Endothelial cell of umbilical vein (primary cell): ENCODE measurements at regions not wholly inside any gene's neighbourhood (a gene's known extent, or its start where the extent isn't known, plus 50 kb on each side); places are given as distances from the start of the nearest gene placed in this dataset.

Experiments
- BruUV-seq: library from RNA; stranded (reverse); fragments of 400-500 nt; replicated peaks from 2 replicates; lab custom pipeline; 2021; lab: Mats Ljungman, UMichigan
- CTCF ChIA-PET: fragments of 300-600, 350-600 bp; sonication (Branson Sonifier 250); formaldehyde crosslinking; loops from one replicate; lab custom pipeline; 2021; ENCODE audit warnings: antibody characterized with exemption, inconsistent platforms; lab: Charles Lee
- POLR2A ChIA-PET: fragments of 300-600, 350-600 bp; sonication (Branson Sonifier 250); formaldehyde crosslinking; loops from one replicate; lab custom pipeline; 2021; ENCODE audit warnings: antibody characterized with exemption, inconsistent platforms; lab: Charles Lee
- DNase-seq: peaks from one replicate; pipeline ENCODE4 v3.0.0-alpha.2; 2011; ENCODE audit warnings: low read depth, low spot score
- FAIRE-seq: peaks from 2 replicates; lab custom pipeline; 2011; peaks lifted over from hg19 to GRCh38; lab: Jason Lieb, UNC
- H2AFZ ChIP-seq: 2 replicates; pipeline ENCODE4 v1.6.0; 2012; ENCODE audit warnings: low read depth, low read length, control low read depth, inconsistent platforms
- H3K27ac ChIP-seq: 2 replicates; pipeline ENCODE4 v1.5.1; 2011; ENCODE audit warnings: low read depth, mild to moderate bottlenecking, control low read depth, low read length, moderate library complexity; ENCODE audit not compliant: insufficient read depth
- H3K27me3 ChIP-seq, 2 experiments: 2 replicates each; pipeline versions ENCODE4 v1.6.0 to v1.6.1; 2011; ENCODE audit warnings: low read length in 2 of 2, mixed read lengths in 1 of 2; ENCODE audit not compliant: control insufficient read depth in 2 of 2, insufficient read depth in 2 of 2
- H3K36me3 ChIP-seq, 2 experiments: 2 replicates in 1 of 2; 3 replicates in 1 of 2; pipeline ENCODE4 v1.5.1; 2011; ENCODE audit warnings: low read length in 2 of 2, mild to moderate bottlenecking in 1 of 2, moderate library complexity in 1 of 2; ENCODE audit not compliant: control insufficient read depth in 2 of 2, insufficient read depth in 2 of 2; ENCODE audit errors: extremely low read depth in 1 of 2
- H3K4me1 ChIP-seq: 3 replicates; pipeline ENCODE4 v1.5.1; 2011; ENCODE audit warnings: mild to moderate bottlenecking, low read length; ENCODE audit not compliant: control insufficient read depth, insufficient read depth; ENCODE audit errors: extremely low read depth
- H3K4me2 ChIP-seq: 2 replicates; pipeline ENCODE4 v1.6.1; 2011; ENCODE audit warnings: low read length, control low read depth, mixed read lengths; ENCODE audit not compliant: insufficient read depth
- H3K4me3 ChIP-seq, 3 experiments: fragments of 200-600 bp in 1 of 3; sonication (generic), shearing (Covaris generic) in 1 of 3; replicated peaks in 1 of 3; 2 replicates each; pipeline ENCODE4 v1.5.1; 2011 to 2016; ENCODE audit warnings: control low read depth in 3 of 3, low read length in 3 of 3, mild to moderate bottlenecking in 2 of 3, inconsistent platforms in 1 of 3, low read depth in 1 of 3, moderate library complexity in 1 of 3; ENCODE audit not compliant: insufficient read depth in 1 of 3
- H3K79me2 ChIP-seq: 2 replicates; pipeline ENCODE4 v1.6.0; 2012; ENCODE audit warnings: low read length, inconsistent platforms; ENCODE audit not compliant: control insufficient read depth, insufficient read depth
- H3K9ac ChIP-seq: replicated peaks from 2 replicates; pipeline ENCODE3; 2011; ENCODE audit warnings: low read length, control low read depth; ENCODE audit not compliant: insufficient read depth; ENCODE audit errors: extremely low read depth
- H3K9me1 ChIP-seq: replicated peaks from 3 replicates; pipeline ENCODE4 v1.6.0; 2011; ENCODE audit warnings: mild to moderate bottlenecking, low read length; ENCODE audit not compliant: control insufficient read depth, insufficient read depth; ENCODE audit errors: extremely low read depth
- H3K9me3 ChIP-seq: replicated peaks from 2 replicates; pipeline ENCODE4 v1.5.1; 2012; ENCODE audit warnings: low read length, inconsistent platforms; ENCODE audit not compliant: control insufficient read depth, insufficient read depth
- H4K20me1 ChIP-seq: replicated peaks from 2 replicates; pipeline ENCODE3; 2011; ENCODE audit warnings: mild to moderate bottlenecking, low read length; ENCODE audit not compliant: control insufficient read depth, insufficient read depth; ENCODE audit errors: extremely low read depth
- EZH2 ChIP-seq: IDR thresholded peaks from 2 replicates; pipeline ENCODE4 v1.6.1; 2012; ENCODE audit warnings: borderline replicate concordance, low read depth, mild to moderate bottlenecking, moderate library complexity, low read length, inconsistent platforms; ENCODE audit not compliant: severe bottlenecking
- FOS ChIP-seq: IDR thresholded peaks from 2 replicates; pipeline ENCODE4 v1.6.1; 2011; ENCODE audit warnings: mild to moderate bottlenecking, low read length, moderate library complexity, borderline replicate concordance; ENCODE audit not compliant: insufficient read depth
- GATA2 ChIP-seq: IDR thresholded peaks from 2 replicates; pipeline ENCODE4 v1.7.0; 2011; ENCODE audit warnings: low read depth, mild to moderate bottlenecking, moderate library complexity, mixed read lengths, low read length; ENCODE audit not compliant: insufficient read length, insufficient read depth
- JUN ChIP-seq: IDR thresholded peaks from 2 replicates; pipeline ENCODE4 v1.6.1; 2011; ENCODE audit warnings: borderline replicate concordance, low read depth; ENCODE audit not compliant: insufficient read length, insufficient read depth
- MYC ChIP-seq: IDR thresholded peaks from one replicate; pipeline ENCODE4 v1.6.1; 2011; ENCODE audit warnings: mild to moderate bottlenecking, low read depth, low read length
- POLR2A ChIP-seq: IDR thresholded peaks from 2 replicates; pipeline ENCODE4 v1.6.1; 2012; ENCODE audit warnings: low read depth, mild to moderate bottlenecking, control low read depth, low read length
- POLR2AphosphoS5 ChIP-seq: IDR thresholded peaks from 2 replicates; pipeline ENCODE4 v1.6.1; 2012; ENCODE audit warnings: low read depth, mild to moderate bottlenecking, control low read depth, low read length, moderate library complexity; ENCODE audit not compliant: insufficient read depth
- dilution Hi-C: fragments of 300-500 bp; cut with MboI; formaldehyde crosslinking; loops from one replicate; pipeline ENCODE4 v1.15.0; 2019; ENCODE audit warnings: low sequenced_read_pairs; ENCODE audit not compliant: extremely low pct_ligation_motif_present
- intact Hi-C: fragments of 100-400 bp; cut with micrococcal nuclease; formaldehyde crosslinking; loops from one replicate; pipeline ENCODE4 v1.10.0; 2022
- TF ChIP-seq, protein P1 (sequence below): IDR thresholded peaks from 2 replicates; pipeline ENCODE4 v1.6.1; 2011; ENCODE audit not compliant: insufficient read depth, insufficient read length
- TF ChIP-seq, protein P2 (sequence below), 2 donors: IDR thresholded peaks; 1 replicate in 1 of 2; 2 replicates in 1 of 2; pipeline ENCODE4 v1.5.1; 2011; ENCODE audit warnings: low read length in 2 of 2, mild to moderate bottlenecking in 2 of 2, moderate library complexity in 2 of 2, control low read depth in 1 of 2, inconsistent platforms in 1 of 2, low read depth in 1 of 2; ENCODE audit not compliant: insufficient read depth in 1 of 2; ENCODE audit errors: extremely low read depth in 1 of 2

GRCh38 chr1:243963571-243963970 is 87.5 kb upstream of the ZBTB18 start:
- no peaks in the 10 kb centered on the region for H3K36me3 ChIP-seq
- no peaks in the 10 kb centered on the region for H3K4me1 ChIP-seq
- H3K27ac ChIP-seq: no peak overlapping the region
- no peaks in the 10 kb centered on the region for H3K9me3 ChIP-seq
- no peak for FAIRE-seq
- no peak overlapping the region for H2AFZ ChIP-seq
- no peak for TF ChIP-seq EZH2
- no peak for TF ChIP-seq FOS
- no peak for TF ChIP-seq POLR2A
- TF ChIP-seq, protein P1, sequence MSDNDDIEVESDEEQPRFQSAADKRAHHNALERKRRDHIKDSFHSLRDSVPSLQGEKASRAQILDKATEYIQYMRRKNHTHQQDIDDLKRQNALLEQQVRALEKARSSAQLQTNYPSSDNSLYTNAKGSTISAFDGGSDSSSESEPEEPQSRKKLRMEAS: no peak
- no peak for TF ChIP-seq GATA2
- TF ChIP-seq, protein P2, sequence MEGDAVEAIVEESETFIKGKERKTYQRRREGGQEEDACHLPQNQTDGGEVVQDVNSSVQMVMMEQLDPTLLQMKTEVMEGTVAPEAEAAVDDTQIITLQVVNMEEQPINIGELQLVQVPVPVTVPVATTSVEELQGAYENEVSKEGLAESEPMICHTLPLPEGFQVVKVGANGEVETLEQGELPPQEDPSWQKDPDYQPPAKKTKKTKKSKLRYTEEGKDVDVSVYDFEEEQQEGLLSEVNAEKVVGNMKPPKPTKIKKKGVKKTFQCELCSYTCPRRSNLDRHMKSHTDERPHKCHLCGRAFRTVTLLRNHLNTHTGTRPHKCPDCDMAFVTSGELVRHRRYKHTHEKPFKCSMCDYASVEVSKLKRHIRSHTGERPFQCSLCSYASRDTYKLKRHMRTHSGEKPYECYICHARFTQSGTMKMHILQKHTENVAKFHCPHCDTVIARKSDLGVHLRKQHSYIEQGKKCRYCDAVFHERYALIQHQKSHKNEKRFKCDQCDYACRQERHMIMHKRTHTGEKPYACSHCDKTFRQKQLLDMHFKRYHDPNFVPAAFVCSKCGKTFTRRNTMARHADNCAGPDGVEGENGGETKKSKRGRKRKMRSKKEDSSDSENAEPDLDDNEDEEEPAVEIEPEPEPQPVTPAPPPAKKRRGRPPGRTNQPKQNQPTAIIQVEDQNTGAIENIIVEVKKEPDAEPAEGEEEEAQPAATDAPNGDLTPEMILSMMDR (IDR thresholded peaks at IDR 0.05; ENCODE audit: extremely low read depth in 1 of 2, insufficient read depth in 1 of 2, low read depth in 1 of 2, low read length in 2 of 2): no peak
- TF ChIP-seq JUN: no peak
- TF ChIP-seq POLR2AphosphoS5: no peak
- no peak for TF ChIP-seq MYC
- intact Hi-C loops: no loop called here
- ChIA-PET CTCF (no interaction called here), POLR2A (no interaction called here)
- dilution Hi-C loops: no loop called here
- H4K20me1 ChIP-seq: no peaks in the 10 kb centered on the region
- no TSS peak for BruUV-seq
- H3K9me1 ChIP-seq: no peaks in the 10 kb centered on the region
- H3K79me2 ChIP-seq: no peaks in the 10 kb centered on the region
- no peak overlapping the region for H3K4me3 ChIP-seq
- H3K27me3 ChIP-seq: no peaks in the 10 kb centered on the region
- H3K9ac ChIP-seq: no peak overlapping the region
- DNase-seq: no peak
- no peak overlapping the region for H3K4me2 ChIP-seq
